Left cardiac atrium (tissue), 4 donors: ENCODE measurements at regions not wholly inside any gene's neighbourhood (a gene's known extent, or its start where the extent isn't known, plus 50 kb on each side); places are given as distances from the start of the nearest gene placed in this dataset.

Experiments
- ATAC-seq, 2 donors: fragments of 200-7000 bp; cut with Tn5 transposase; one replicate each; pipeline ENCODE4 v1.9.1; 2020; ENCODE audit warnings: mild to moderate bottlenecking in 2 of 2, moderate library complexity in 2 of 2
- DNase-seq: peaks from one replicate; pipeline ENCODE4 v3.0.0-alpha.2; 2020
- intact Hi-C, 2 donors: fragments of 100-400 bp; cut with DNase I; formaldehyde crosslinking; loops; one replicate each; pipeline versions ENCODE4 v1.14.1 to v1.15.1; 2022 to 2023
- donor health status: DM: no; HTN: yes; CAD: no.
- donor health status: DM: no; HTN: yes; CAD: no; lungs with severe emphysema.
- donor health status: DM: yes; HTN: yes; CAD: no.
- donor health status: Dilated cardiomyopathy.

GRCh38 chr2:217698691-217699090 lies 304.1 kb downstream of the TNS1 start:
- no peak for ATAC-seq
- DNase-seq = no peak
- intact Hi-C loops = no loop called here

GRCh38 chr2:217695033-217695520 lies 307.7 kb downstream of the TNS1 start:
- intact Hi-C loops = no loop called here
- DNase-seq = no peak
- ATAC-seq = peak; percentile 47 to 65

GRCh38 chr2:217694291-217694690 lies 308.5 kb downstream of the TNS1 start:
- DNase-seq (no peak), ATAC-seq (no peak)
- intact Hi-C loops = no loop called here

GRCh38 chr2:217693363-217693762 lies 309.4 kb downstream of the TNS1 start:
- DNase-seq (no peak), ATAC-seq (no peak)
- intact Hi-C loops = no loop called here

- ATAC-seq = peak; percentile 23 to 68
- DNase-seq = peak; percentile 64
- intact Hi-C loops = no loop called here
Measured at GRCh38 chr2:217691920-217692666, 310.7 kb downstream of the TNS1 start.

- no peak for DNase-seq
- no peak for ATAC-seq
- intact Hi-C loops = no loop called here
Measured at GRCh38 chr2:217691516-217691915, 311.3 kb downstream of the TNS1 start.

GRCh38 chr2:217689053-217689452 lies 313.7 kb downstream of the TNS1 start:
- DNase-seq = no peak
- ATAC-seq = no peak
- intact Hi-C loops = no loop called here

GRCh38 chr2:217688494-217688893 lies 314.3 kb downstream of the TNS1 start:
- intact Hi-C loops = no loop called here
- DNase-seq (no peak), ATAC-seq (no peak)

GRCh38 chr2:217687771-217688170 lies 315.0 kb downstream of the TNS1 start:
- no peak for ATAC-seq
- intact Hi-C loops = no loop called here
- DNase-seq = no peak

GRCh38 chr2:217685255-217685605 lies 317.6 kb downstream of the TNS1 start:
- intact Hi-C loops = no loop called here
- peak; percentile 61 for DNase-seq
- peak; percentile 80 to 98 for ATAC-seq

GRCh38 chr2:217684431-217685254 lies 318.2 kb downstream of the TNS1 start:
- intact Hi-C loops = no loop called here
- no peak for ATAC-seq
- no peak for DNase-seq

- ATAC-seq = no peak
- DNase-seq = no peak
- intact Hi-C loops = no loop called here
Measured at GRCh38 chr2:217683106-217683870, 319.5 kb downstream of the TNS1 start.

GRCh38 chr2:217681791-217682190 lies 321.0 kb downstream of the TNS1 start:
- intact Hi-C loops = no loop called here
- no peak for ATAC-seq
- no peak for DNase-seq

GRCh38 chr2:217680381-217680780 lies 322.4 kb downstream of the TNS1 start:
- ATAC-seq (no peak), DNase-seq (no peak)

GRCh38 chr2:217673627-217674026 lies 329.2 kb downstream of the TNS1 start:
- intact Hi-C loops = no loop called here
- no peak for DNase-seq
- no peak for ATAC-seq

More at GRCh38 chr2:217680381-217680780, 322.4 kb downstream of the TNS1 start:
- intact Hi-C loops = no loop called here

- ATAC-seq (no peak), DNase-seq (no peak)
- intact Hi-C loops = no loop called here
Measured at GRCh38 chr2:217672472-217672871, 330.3 kb downstream of the TNS1 start.

GRCh38 chr2:217671871-217672270 lies 330.9 kb downstream of the TNS1 start:
- no peak for DNase-seq
- ATAC-seq = no peak
- intact Hi-C loops = no loop called here

- DNase-seq = no peak
- intact Hi-C loops = no loop called here
- peak; percentile 30 to 39 for ATAC-seq
Measured at GRCh38 chr2:217671075-217671474, 331.7 kb downstream of the TNS1 start.

- no peak for ATAC-seq
- no peak for DNase-seq
- intact Hi-C loops = no loop called here
Measured at GRCh38 chr2:217669831-217670230, 333.0 kb downstream of the TNS1 start.

- intact Hi-C loops = no loop called here
- DNase-seq = no peak
- peak; percentile 40 to 84 for ATAC-seq
Measured at GRCh38 chr2:217667512-217667911, 335.3 kb downstream of the TNS1 start.
